Smooth muscle cell (in vitro differentiated cells): ENCODE measurements at regions not wholly inside any gene's neighbourhood (a gene's known extent, or its start where the extent isn't known, plus 50 kb on each side); places are given as distances from the start of the nearest gene placed in this dataset.

Source experiments
- DNase-seq: peaks from one replicate; lab custom pipeline; 2025; ENCODE audit not compliant: unreplicated experiment; lab: John Stamatoyannopoulos, UW
- H2AFZ ChIP-seq: fragments of 200-600 bp; sonication (generic); 2 replicates; pipeline ENCODE4 v1.6.0; 2016; ENCODE audit warnings: antibody characterized with exemption, low read depth, mild to moderate bottlenecking
- H3F3A ChIP-seq: fragments of 200-600 bp; sonication (generic); 2 replicates; pipeline ENCODE4 v1.6.0; 2017; ENCODE audit warnings: antibody characterized with exemption, low read depth
- H3K27ac ChIP-seq: fragments of 200-600 bp; sonication (generic); 2 replicates; pipeline ENCODE4 v1.5.1; 2016; ENCODE audit warnings: low read depth, mild to moderate bottlenecking
- H3K27me3 ChIP-seq: fragments of 200-600 bp; sonication (generic); 2 replicates; pipeline ENCODE4 v1.6.1; 2016; ENCODE audit warnings: low read depth, mild to moderate bottlenecking
- H3K36me3 ChIP-seq: fragments of 200-600 bp; sonication (generic); 2 replicates; pipeline ENCODE4 v1.5.1; 2016; ENCODE audit warnings: low read depth
- H3K4me1 ChIP-seq: fragments of 200-600 bp; sonication (generic); 2 replicates; pipeline ENCODE4 v1.5.1; 2016; ENCODE audit warnings: low read depth
- H3K4me2 ChIP-seq: fragments of 200-600 bp; sonication (generic); 2 replicates; pipeline ENCODE4 v1.6.0; 2016; ENCODE audit warnings: mild to moderate bottlenecking
- H3K4me3 ChIP-seq: fragments of 200-600 bp; sonication (generic); 2 replicates; pipeline ENCODE4 v1.5.1; 2016; ENCODE audit warnings: mild to moderate bottlenecking
- H3K79me2 ChIP-seq: fragments of 200-600 bp; sonication (generic); 2 replicates; pipeline ENCODE4 v1.6.0; 2016; ENCODE audit warnings: low read depth, mild to moderate bottlenecking
- H3K9ac ChIP-seq: fragments of 200-600 bp; sonication (generic); 2 replicates; pipeline ENCODE4 v1.6.0; 2016; ENCODE audit warnings: low read depth
- H3K9me3 ChIP-seq: fragments of 200-600 bp; sonication (generic); replicated peaks from 2 replicates; pipeline ENCODE4 v1.5.1; 2016; ENCODE audit warnings: low read depth
- H4K20me1 ChIP-seq: fragments of 200-600 bp; sonication (generic); 2 replicates; pipeline ENCODE4 v1.6.0; 2016; ENCODE audit warnings: low read depth
- WGBS: methylation state at CpG from one replicate; pipeline ENCODE4 v1.1.7; 2016; ENCODE audit warnings: low lambda C conversion rate; 5-methylcytosine and 5-hydroxymethylcytosine counted together
- TF ChIP-seq, protein P1 (sequence below): fragments of 200-600 bp; sonication (generic); IDR thresholded peaks from 2 replicates; pipeline ENCODE4 v1.5.1; 2017; ENCODE audit warnings: borderline replicate concordance, mild to moderate bottlenecking, antibody characterized with exemption; ENCODE audit not compliant: insufficient read depth, poor library complexity, severe bottlenecking

DNA sequence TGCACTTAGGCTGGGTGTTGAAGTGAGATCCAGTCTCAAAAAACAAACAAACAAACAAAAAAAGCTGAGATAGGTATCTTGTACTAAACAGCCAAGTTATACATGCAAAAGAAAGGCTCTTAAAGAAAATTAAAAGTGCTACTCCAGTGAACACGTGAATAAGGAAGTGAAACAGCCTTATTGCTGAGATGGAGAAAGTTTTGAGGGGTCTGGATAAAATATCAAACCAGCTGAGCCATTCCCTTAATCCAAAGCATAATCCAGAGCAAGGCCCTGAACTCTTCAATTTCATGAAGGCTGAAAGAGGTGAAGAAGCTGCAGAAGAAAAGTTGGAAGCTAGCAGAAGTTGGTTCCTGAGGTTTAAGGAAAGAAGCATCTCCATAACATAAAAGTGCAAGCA, 360.5 kb upstream of the DAB1 start:
- Histone ChIP-seq H3K9ac (no peak overlapping the region), H3K27ac (no peak overlapping the region)
- WGBS, result 73% methylated on average over 1 of the region's 1 CpG

DNA sequence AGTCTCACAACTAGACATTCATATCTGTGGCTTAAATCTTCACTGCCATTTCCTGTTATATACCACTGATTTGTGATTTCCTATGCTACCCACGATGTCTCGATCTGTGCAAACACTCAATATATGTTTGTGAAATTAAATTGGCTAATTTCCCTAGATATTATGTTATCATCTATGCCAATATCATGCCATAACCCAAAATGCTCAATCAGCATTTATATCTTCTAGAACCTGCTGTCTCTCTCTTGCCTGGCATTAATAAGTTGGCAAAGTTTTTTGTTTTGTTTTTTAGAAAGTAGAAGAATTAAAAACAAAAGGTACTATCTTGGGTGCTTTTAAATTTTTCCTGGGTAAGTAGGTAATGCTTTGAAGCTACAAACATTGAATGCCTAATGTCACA, 358.5 kb upstream of the DAB1 start:
- no peaks in the 10 kb centered on the region for H4K20me1 ChIP-seq
- H3K9ac ChIP-seq, result no peak overlapping the region

More for the DNA sequence above, 360.5 kb upstream of the DAB1 start:
- H3K4me3 ChIP-seq, result no peak overlapping the region
- TF ChIP-seq, protein P1, sequence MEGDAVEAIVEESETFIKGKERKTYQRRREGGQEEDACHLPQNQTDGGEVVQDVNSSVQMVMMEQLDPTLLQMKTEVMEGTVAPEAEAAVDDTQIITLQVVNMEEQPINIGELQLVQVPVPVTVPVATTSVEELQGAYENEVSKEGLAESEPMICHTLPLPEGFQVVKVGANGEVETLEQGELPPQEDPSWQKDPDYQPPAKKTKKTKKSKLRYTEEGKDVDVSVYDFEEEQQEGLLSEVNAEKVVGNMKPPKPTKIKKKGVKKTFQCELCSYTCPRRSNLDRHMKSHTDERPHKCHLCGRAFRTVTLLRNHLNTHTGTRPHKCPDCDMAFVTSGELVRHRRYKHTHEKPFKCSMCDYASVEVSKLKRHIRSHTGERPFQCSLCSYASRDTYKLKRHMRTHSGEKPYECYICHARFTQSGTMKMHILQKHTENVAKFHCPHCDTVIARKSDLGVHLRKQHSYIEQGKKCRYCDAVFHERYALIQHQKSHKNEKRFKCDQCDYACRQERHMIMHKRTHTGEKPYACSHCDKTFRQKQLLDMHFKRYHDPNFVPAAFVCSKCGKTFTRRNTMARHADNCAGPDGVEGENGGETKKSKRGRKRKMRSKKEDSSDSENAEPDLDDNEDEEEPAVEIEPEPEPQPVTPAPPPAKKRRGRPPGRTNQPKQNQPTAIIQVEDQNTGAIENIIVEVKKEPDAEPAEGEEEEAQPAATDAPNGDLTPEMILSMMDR, result no peak
- no peak overlapping the region for H3K4me2 ChIP-seq
- H4K20me1 ChIP-seq, result no peaks in the 10 kb centered on the region
- H3K79me2 ChIP-seq, result no peaks in the 10 kb centered on the region
- DNase-seq, result no peak
- H3K27me3 ChIP-seq, result no peaks in the 10 kb centered on the region
- no peaks in the 10 kb centered on the region for H3K4me1 ChIP-seq
- no peak overlapping the region for H2AFZ ChIP-seq
- no peaks in the 10 kb centered on the region for H3K9me3 ChIP-seq
- H3K36me3 ChIP-seq, result no peaks in the 10 kb centered on the region
- H3F3A ChIP-seq, result no peaks in the 10 kb centered on the region

DNA sequence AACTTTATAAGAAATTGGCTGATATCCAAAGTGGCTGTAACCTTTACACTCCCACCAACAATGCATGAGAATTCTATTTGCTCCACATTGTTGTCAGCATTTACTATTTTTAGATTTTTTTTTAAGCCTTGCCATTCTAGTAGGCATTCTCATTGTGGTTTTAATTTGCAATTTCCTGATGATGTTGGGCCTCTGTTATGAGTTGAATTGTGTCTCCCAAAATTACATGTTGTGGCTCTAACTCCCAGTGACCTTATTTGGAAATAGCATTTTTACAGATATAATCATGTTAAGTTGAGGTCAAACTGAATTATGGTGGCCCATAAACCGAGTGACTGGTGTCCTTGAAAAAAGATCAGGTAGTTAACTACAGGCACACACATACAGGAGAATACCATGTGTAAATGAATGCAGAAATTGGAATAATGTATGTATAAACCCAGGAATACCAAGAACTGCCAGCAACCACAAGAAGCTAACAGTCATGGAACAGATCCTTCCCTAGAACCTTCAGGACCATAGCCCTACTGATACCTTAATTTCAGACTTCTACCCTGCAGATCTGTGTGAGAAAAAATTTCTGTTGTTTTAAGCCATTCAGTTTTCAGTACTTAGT, 348.8 kb upstream of the DAB1 start:
- WGBS, result 68% methylated on average over 1 of the region's 1 CpG
- TF ChIP-seq, protein P1, result no peak
- Histone ChIP-seq H3K4me3 (no peak overlapping the region), H3K27ac (no peak overlapping the region), H3K4me1 (no peaks in the 10 kb centered on the region), H3K9ac (no peak overlapping the region), H3K36me3 (no peaks in the 10 kb centered on the region), H3F3A (no peaks in the 10 kb centered on the region), H4K20me1 (no peaks in the 10 kb centered on the region), H3K9me3 (no peaks in the 10 kb centered on the region), H3K27me3 (peaks cover 4% of the 10 kb centered on the region), H3K79me2 (no peaks in the 10 kb centered on the region), H3K4me2 (no peak overlapping the region), H2AFZ (no peak overlapping the region)
- no peak for DNase-seq

More for the DNA sequence above, 358.5 kb upstream of the DAB1 start:
- H3K27ac ChIP-seq, result no peak overlapping the region
- H3K4me3 ChIP-seq, result no peak overlapping the region
- no peaks in the 10 kb centered on the region for H3K36me3 ChIP-seq
- H2AFZ ChIP-seq, result no peak overlapping the region
- H3K79me2 ChIP-seq, result no peaks in the 10 kb centered on the region
- no peaks in the 10 kb centered on the region for H3K27me3 ChIP-seq
- no peaks in the 10 kb centered on the region for H3F3A ChIP-seq
- no peaks in the 10 kb centered on the region for H3K9me3 ChIP-seq
- TF ChIP-seq, protein P1, result no peak
- no peaks in the 10 kb centered on the region for H3K4me1 ChIP-seq
- DNase-seq, result no peak
- 94% methylated on average over 2 of the region's 2 CpGs for WGBS
- no peak overlapping the region for H3K4me2 ChIP-seq

DNA sequence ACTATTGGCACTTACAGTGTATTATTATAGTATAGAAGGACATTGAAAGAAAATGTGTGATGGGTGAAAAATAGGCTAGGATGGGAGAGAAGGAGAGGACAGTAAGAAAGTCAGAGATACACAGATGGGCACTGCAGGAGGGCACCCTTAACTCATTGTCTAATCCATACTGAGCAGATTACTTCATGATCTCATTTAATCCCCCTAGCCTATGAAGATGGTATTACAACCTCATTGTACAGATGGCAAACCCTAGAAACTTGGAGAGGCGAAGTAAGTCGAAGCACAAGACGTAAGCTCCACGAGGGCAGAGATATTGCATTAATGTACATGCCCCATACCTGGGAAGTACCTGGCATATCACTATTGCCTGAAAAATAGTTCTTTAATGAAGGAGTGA, 346.9 kb upstream of the DAB1 start:
- H3K4me2 ChIP-seq, result no peak overlapping the region
- 92% methylated on average over 4 of the region's 4 CpGs for WGBS
- H3K79me2 ChIP-seq, result no peaks in the 10 kb centered on the region
- H2AFZ ChIP-seq, result no peak overlapping the region
- H3K4me3 ChIP-seq, result no peak overlapping the region
- H3K9me3 ChIP-seq, result no peaks in the 10 kb centered on the region
- peaks cover 4% of the 10 kb centered on the region for H3K27me3 ChIP-seq
- TF ChIP-seq, protein P1, result no peak
- H3K36me3 ChIP-seq, result no peaks in the 10 kb centered on the region
- H3F3A ChIP-seq, result no peaks in the 10 kb centered on the region
- no peak overlapping the region for H3K27ac ChIP-seq
- DNase-seq, result no peak
- no peak overlapping the region for H3K9ac ChIP-seq
- H4K20me1 ChIP-seq, result no peaks in the 10 kb centered on the region
- no peaks in the 10 kb centered on the region for H3K4me1 ChIP-seq
